ENCODE measurements at regions not wholly inside any gene's neighbourhood (a gene's known extent, or its start where the extent isn't known, plus 50 kb on each side); places are given as distances from the start of the nearest gene placed in this dataset.
A peak's percentile ranks its signal among the peaks of the same experiment; 100 is the strongest.

- intact Hi-C loops (cut with micrococcal nuclease), result no loop called here
- H3K4me3 ChIP-seq (ENCODE audit: low read length), result no peak overlapping the region
- ChIA-PET POLR2A (ENCODE audit: unreplicated experiment) (no interaction called here), CTCF (no interaction called here)
- H4K20me1 ChIP-seq (ENCODE audit: low read length), result no peaks in the 10 kb centered on the region
- H3K4me2 ChIP-seq (ENCODE audit: low read length), result no peak overlapping the region
- TF ChIP-seq EZH2 (IDR thresholded peaks at IDR 0.05; ENCODE audit: low read length, unreplicated experiment) (no peak), EZH2phosphoT487 (IDR thresholded peaks at IDR 0.05; ENCODE audit: borderline replicate concordance, low read length) (no peak), CTCF (conservative IDR thresholded peaks at IDR 0.05; ENCODE audit: low read depth, low read length) (no peak)
- H3K4me1 ChIP-seq (ENCODE audit: insufficient read depth, low read length), result no peaks in the 10 kb centered on the region
- no peaks in the 10 kb centered on the region for H3K9me3 ChIP-seq (ENCODE audit: low read length)
- H2AFZ ChIP-seq (ENCODE audit: low read length), result no peak overlapping the region
- DNase-seq (no peak), ATAC-seq (no peak)
- no peaks in the 10 kb centered on the region for H3F3A ChIP-seq (ENCODE audit: low read length, unreplicated experiment)
- H3K27me3 ChIP-seq (ENCODE audit: low read length), result no peaks in the 10 kb centered on the region
- H3K79me2 ChIP-seq (ENCODE audit: low read length), result no peaks in the 10 kb centered on the region
- no peaks in the 10 kb centered on the region for H3K9me2 ChIP-seq (replicated peaks; ENCODE audit: low read length)
- BruUV-seq (replicated peaks), result no TSS peak
- no peak overlapping the region for H3K27ac ChIP-seq (ENCODE audit: low read length)
- no peaks in the 10 kb centered on the region for H3K36me3 ChIP-seq (ENCODE audit: low read depth, low read length)
- no peak overlapping the region for H3K9ac ChIP-seq (ENCODE audit: low read length)
Observed at GRCh38 chr13:105625691-105626090, 909.8 kb downstream of the EFNB2 start.

GRCh38 chr13:105616333-105617075 lies 919.0 kb downstream of the EFNB2 start:
- DNase-seq (peak; percentile 26), ATAC-seq (peak; percentile 77)
- no peak overlapping the region for H2AFZ ChIP-seq (ENCODE audit: low read length)
- POLR2A ChIA-PET (ENCODE audit: unreplicated experiment), result no interaction called here
- TF ChIP-seq CTCF (conservative IDR thresholded peaks at IDR 0.05; ENCODE audit: low read depth, low read length) (no peak), EZH2 (IDR thresholded peaks at IDR 0.05; ENCODE audit: low read length, unreplicated experiment) (no peak), EZH2phosphoT487 (IDR thresholded peaks at IDR 0.05; ENCODE audit: borderline replicate concordance, low read length) (no peak)
- no peaks in the 10 kb centered on the region for H4K20me1 ChIP-seq (ENCODE audit: low read length)
- H3K9me2 ChIP-seq (replicated peaks; ENCODE audit: low read length), result no peaks in the 10 kb centered on the region
- no peaks in the 10 kb centered on the region for H3K79me2 ChIP-seq (ENCODE audit: low read length)
- H3K4me1 ChIP-seq (ENCODE audit: insufficient read depth, low read length), result no peaks in the 10 kb centered on the region
- no peak overlapping the region for H3K9ac ChIP-seq (ENCODE audit: low read length)
- CTCF ChIA-PET, result interaction anchor here (0.7 kb wide), 1 partner anchor 142 kb away, joined by 3 read pairs; no protein-coding TSS in a partner anchor
- H3K27me3 ChIP-seq (ENCODE audit: low read length), result no peaks in the 10 kb centered on the region
- H3F3A ChIP-seq (ENCODE audit: low read length, unreplicated experiment), result no peaks in the 10 kb centered on the region
- no peak overlapping the region for H3K4me3 ChIP-seq (ENCODE audit: low read length)
- BruUV-seq (replicated peaks), result no TSS peak
- no peaks in the 10 kb centered on the region for H3K36me3 ChIP-seq (ENCODE audit: low read depth, low read length)
- intact Hi-C loops (cut with micrococcal nuclease), result no loop called here
- H3K27ac ChIP-seq (ENCODE audit: low read length), result no peak overlapping the region
- H3K4me2 ChIP-seq (ENCODE audit: low read length), result no peak overlapping the region
- no peaks in the 10 kb centered on the region for H3K9me3 ChIP-seq (ENCODE audit: low read length)

GRCh38 chr13:105612541-105612940 lies 922.9 kb downstream of the EFNB2 start:
- Histone ChIP-seq H3K9ac (ENCODE audit: low read length) (no peak overlapping the region), H3F3A (ENCODE audit: low read length, unreplicated experiment) (no peaks in the 10 kb centered on the region), H3K4me1 (ENCODE audit: insufficient read depth, low read length) (no peaks in the 10 kb centered on the region), H3K36me3 (ENCODE audit: low read depth, low read length) (no peaks in the 10 kb centered on the region), H3K9me3 (ENCODE audit: low read length) (no peaks in the 10 kb centered on the region), H3K27me3 (ENCODE audit: low read length) (no peaks in the 10 kb centered on the region), H2AFZ (ENCODE audit: low read length) (no peak overlapping the region), H3K79me2 (ENCODE audit: low read length) (no peaks in the 10 kb centered on the region), H3K27ac (ENCODE audit: low read length) (no peak overlapping the region), H3K9me2 (replicated peaks; ENCODE audit: low read length) (no peaks in the 10 kb centered on the region), H3K4me2 (ENCODE audit: low read length) (no peak overlapping the region), H3K4me3 (ENCODE audit: low read length) (no peak overlapping the region), H4K20me1 (ENCODE audit: low read length) (no peaks in the 10 kb centered on the region)
- intact Hi-C loops (cut with micrococcal nuclease), result no loop called here
- no TSS peak for BruUV-seq (replicated peaks)
- no peak for TF ChIP-seq EZH2 (IDR thresholded peaks at IDR 0.05; ENCODE audit: low read length, unreplicated experiment)
- TF ChIP-seq EZH2phosphoT487 (IDR thresholded peaks at IDR 0.05; ENCODE audit: borderline replicate concordance, low read length), result no peak
- TF ChIP-seq CTCF (conservative IDR thresholded peaks at IDR 0.05; ENCODE audit: low read depth, low read length), result no peak
- CTCF ChIA-PET, result no interaction called here
- ATAC-seq, result no peak
- DNase-seq, result no peak
- POLR2A ChIA-PET (ENCODE audit: unreplicated experiment), result no interaction called here
